ENCODE measurements at regions not wholly inside any gene's neighbourhood (a gene's known extent, or its start where the extent isn't known, plus 50 kb on each side); places are given as distances from the start of the nearest gene placed in this dataset.

GRCh38 chr4:188942606-188943005, 803.4 kb downstream of the TRIML1 start:
- TF ChIP-seq REST (IDR thresholded peaks at IDR 0.05; ENCODE audit: insufficient read depth in 1 of 2, low read depth in 2 of 2, low read length in 2 of 2) (no peak), FOXP2 (optimal IDR thresholded peaks at IDR 0.05; ENCODE audit: borderline replicate concordance, extremely low read depth, extremely low read length, insufficient read depth) (no peak), POLR2AphosphoS5 (IDR thresholded peaks at IDR 0.05; ENCODE audit: low read depth, low read length) (no peak), TAF1 (IDR thresholded peaks at IDR 0.05; ENCODE audit: borderline replicate concordance, insufficient read depth, low read length) (no peak), SIN3A (IDR thresholded peaks at IDR 0.05; ENCODE audit: borderline replicate concordance, insufficient read depth, low read length) (no peak)

- TF ChIP-seq FOXP2 (optimal IDR thresholded peaks at IDR 0.05; ENCODE audit: borderline replicate concordance, extremely low read depth, extremely low read length, insufficient read depth): no peak
- no peak for TF ChIP-seq SIN3A (IDR thresholded peaks at IDR 0.05; ENCODE audit: borderline replicate concordance, insufficient read depth, low read length)
- no peak for TF ChIP-seq POLR2AphosphoS5 (IDR thresholded peaks at IDR 0.05; ENCODE audit: low read depth, low read length)
- no peak for TF ChIP-seq TAF1 (IDR thresholded peaks at IDR 0.05; ENCODE audit: borderline replicate concordance, insufficient read depth, low read length)
- TF ChIP-seq REST (IDR thresholded peaks at IDR 0.05; ENCODE audit: insufficient read depth in 1 of 2, low read depth in 2 of 2, low read length in 2 of 2): no peak
These were observed 810.4 kb downstream of the TRIML1 start for GRCh38 chr4:188949596-188949995.

GRCh38 chr4:188955066-188955465, 815.8 kb downstream of the TRIML1 start:
- TF ChIP-seq REST (IDR thresholded peaks at IDR 0.05; ENCODE audit: insufficient read depth in 1 of 2, low read depth in 2 of 2, low read length in 2 of 2): no peak
- no peak for TF ChIP-seq FOXP2 (optimal IDR thresholded peaks at IDR 0.05; ENCODE audit: borderline replicate concordance, extremely low read depth, extremely low read length, insufficient read depth)
- TF ChIP-seq TAF1 (IDR thresholded peaks at IDR 0.05; ENCODE audit: borderline replicate concordance, insufficient read depth, low read length): no peak
- TF ChIP-seq SIN3A (IDR thresholded peaks at IDR 0.05; ENCODE audit: borderline replicate concordance, insufficient read depth, low read length): no peak

GRCh38 chr4:188956566-188956965, 817.3 kb downstream of the TRIML1 start:
- no peak for TF ChIP-seq TAF1 (IDR thresholded peaks at IDR 0.05; ENCODE audit: borderline replicate concordance, insufficient read depth, low read length)
- TF ChIP-seq SIN3A (IDR thresholded peaks at IDR 0.05; ENCODE audit: borderline replicate concordance, insufficient read depth, low read length): no peak
- no peak for TF ChIP-seq REST (IDR thresholded peaks at IDR 0.05; ENCODE audit: insufficient read depth in 1 of 2, low read depth in 2 of 2, low read length in 2 of 2)
- TF ChIP-seq FOXP2 (optimal IDR thresholded peaks at IDR 0.05; ENCODE audit: borderline replicate concordance, extremely low read depth, extremely low read length, insufficient read depth): no peak
- TF ChIP-seq POLR2AphosphoS5 (IDR thresholded peaks at IDR 0.05; ENCODE audit: low read depth, low read length): no peak

GRCh38 chr4:188958346-188958745, 819.1 kb downstream of the TRIML1 start:
- TF ChIP-seq TAF1 (IDR thresholded peaks at IDR 0.05; ENCODE audit: borderline replicate concordance, insufficient read depth, low read length): no peak
- no peak for TF ChIP-seq FOXP2 (optimal IDR thresholded peaks at IDR 0.05; ENCODE audit: borderline replicate concordance, extremely low read depth, extremely low read length, insufficient read depth)
- no peak for TF ChIP-seq REST (IDR thresholded peaks at IDR 0.05; ENCODE audit: insufficient read depth in 1 of 2, low read depth in 2 of 2, low read length in 2 of 2)
- TF ChIP-seq POLR2AphosphoS5 (IDR thresholded peaks at IDR 0.05; ENCODE audit: low read depth, low read length): no peak
